Trophoblast cell (in vitro differentiated cells and primary cell): ENCODE measurements at regions not wholly inside any gene's neighbourhood (a gene's known extent, or its start where the extent isn't known, plus 50 kb on each side); places are given as distances from the start of the nearest gene placed in this dataset.
"Not testable (repeated sequence)": the region's sequence is repeated elsewhere in the genome, so short reads cannot be mapped to it uniquely, and the experiment has no call there.

Source experiments
- DNase-seq, 2 donors: peaks; one replicate each; pipeline ENCODE4 v3.0.0-alpha.2; 2016
- H2AFZ ChIP-seq: 2 replicates; pipeline ENCODE4 v1.6.1; 2013; ENCODE audit warnings: low read length, moderate library complexity, mild to moderate bottlenecking; ENCODE audit not compliant: insufficient read depth, poor library complexity
- H2AK5ac ChIP-seq: 2 replicates; pipeline ENCODE4 v1.6.1; 2013; ENCODE audit warnings: mild to moderate bottlenecking, low read length
- H2BK120ac ChIP-seq: 2 replicates; pipeline ENCODE4 v1.6.1; 2013; ENCODE audit warnings: low read length, mild to moderate bottlenecking, moderate library complexity; ENCODE audit not compliant: insufficient read depth, poor library complexity
- H2BK12ac ChIP-seq: 2 replicates; pipeline ENCODE4 v1.6.1; 2013; ENCODE audit warnings: mild to moderate bottlenecking, low read length, moderate library complexity
- H2BK5ac ChIP-seq: 2 replicates; pipeline ENCODE4 v1.6.1; 2013; ENCODE audit warnings: low read length, low read depth, moderate library complexity, mild to moderate bottlenecking; ENCODE audit not compliant: poor library complexity
- H3K14ac ChIP-seq: 2 replicates; pipeline ENCODE4 v1.6.1; 2013; ENCODE audit warnings: mild to moderate bottlenecking, low read length
- H3K18ac ChIP-seq: 2 replicates; pipeline ENCODE4 v1.6.1; 2013; ENCODE audit warnings: mild to moderate bottlenecking, low read length
- H3K23ac ChIP-seq: 2 replicates; pipeline ENCODE4 v1.6.1; 2013; ENCODE audit warnings: low read length
- H3K27ac ChIP-seq: 2 replicates; pipeline ENCODE4 v1.5.1; 2013; ENCODE audit warnings: low read depth, mild to moderate bottlenecking, inconsistent platforms, low read length, moderate library complexity
- H3K27me3 ChIP-seq: 2 replicates; pipeline ENCODE4 v1.6.1; 2013; ENCODE audit warnings: inconsistent platforms, mild to moderate bottlenecking, low read length, moderate library complexity; ENCODE audit not compliant: insufficient read depth
- H3K36me3 ChIP-seq, 2 experiments: 1 replicate in 1 of 2; 2 replicates in 1 of 2; pipeline ENCODE4 v1.6.1; 2013; ENCODE audit warnings: low read length in 2 of 2, mild to moderate bottlenecking in 2 of 2, moderate library complexity in 1 of 2; ENCODE audit not compliant: insufficient read depth in 2 of 2, control insufficient read depth in 1 of 2
- H3K4ac ChIP-seq: 2 replicates; pipeline ENCODE4 v1.6.1; 2013; ENCODE audit warnings: low read depth, mild to moderate bottlenecking, low read length, moderate library complexity
- H3K4me1 ChIP-seq, 2 experiments: 1 replicate in 1 of 2; 2 replicates in 1 of 2; pipeline ENCODE4 v1.6.1; 2013; ENCODE audit warnings: low read length in 2 of 2, mild to moderate bottlenecking in 2 of 2, moderate library complexity in 1 of 2; ENCODE audit not compliant: insufficient read depth in 2 of 2, control insufficient read depth in 1 of 2
- H3K4me2 ChIP-seq: 2 replicates; pipeline ENCODE4 v1.6.1; 2013; ENCODE audit warnings: inconsistent platforms, mild to moderate bottlenecking, low read length, moderate library complexity
- H3K4me3 ChIP-seq: 2 replicates; pipeline ENCODE4 v1.5.1; 2013; ENCODE audit warnings: mild to moderate bottlenecking, low read depth, low read length, inconsistent platforms
- H3K79me1 ChIP-seq: one replicate; pipeline ENCODE4 v1.6.1; 2013; ENCODE audit warnings: low read length
- H3K79me2 ChIP-seq: 2 replicates; pipeline ENCODE4 v1.6.1; 2013; ENCODE audit warnings: low read length, mild to moderate bottlenecking; ENCODE audit not compliant: control insufficient read depth, insufficient read depth, poor library complexity
- H3K9ac ChIP-seq: 2 replicates; pipeline ENCODE4 v1.6.1; 2013; ENCODE audit warnings: mild to moderate bottlenecking, low read length
- H3K9me3 ChIP-seq: 2 replicates; pipeline ENCODE4 v1.6.1; 2013; ENCODE audit warnings: low read depth, mild to moderate bottlenecking, control low read depth, inconsistent platforms, low read length; ENCODE audit not compliant: insufficient read depth
- H4K12ac ChIP-seq: 2 replicates; pipeline ENCODE4 v1.6.1; 2013; ENCODE audit warnings: low read depth, mild to moderate bottlenecking, low read length, moderate library complexity
- H4K8ac ChIP-seq: 2 replicates; pipeline ENCODE4 v1.6.1; 2013; ENCODE audit warnings: low read depth, mild to moderate bottlenecking, low read length, moderate library complexity
- H4K91ac ChIP-seq: one replicate; pipeline ENCODE4 v1.6.1; 2013; ENCODE audit warnings: low read depth, mild to moderate bottlenecking, low read length, moderate library complexity
- WGBS: extraction: QIAGEN DNeasy Blood & Tissue Kit; methylation state at CpG from one replicate; pipeline ENCODE4 v1.1.7; 2013; ENCODE audit warnings: missing lambda C conversion rate; ENCODE audit not compliant: insufficient read length, insufficient coverage; ENCODE audit errors: extremely low coverage; 5-methylcytosine and 5-hydroxymethylcytosine counted together

- H2BK5ac ChIP-seq, H4K91ac ChIP-seq, H3K4me2 ChIP-seq, H3K14ac ChIP-seq, H3K4ac ChIP-seq, H3K18ac ChIP-seq, H2BK12ac ChIP-seq, H3K4me3 ChIP-seq, H4K8ac ChIP-seq, H3K79me2 ChIP-seq, H3K27me3 ChIP-seq, H3K9ac ChIP-seq, H3K23ac ChIP-seq, DNase-seq, H2AK5ac ChIP-seq, H3K36me3 ChIP-seq, H3K27ac ChIP-seq, H3K79me1 ChIP-seq, H2AFZ ChIP-seq, H4K12ac ChIP-seq, H3K4me1 ChIP-seq, H2BK120ac ChIP-seq: not testable (repeated sequence)
- peaks cover 10% of the 10 kb centered on the region for H3K9me3 ChIP-seq
- no CpG with 5 or more reads among the region's 5 CpGs for WGBS
These were observed 2831.4 kb downstream of the RPIA start for GRCh38 chr2:91522877-91523276.

GRCh38 chr2:91523751-91524150 is 2832.3 kb downstream of the RPIA start:
- H3K36me3 ChIP-seq, H3K79me2 ChIP-seq, H4K12ac ChIP-seq, H2BK5ac ChIP-seq, H2AFZ ChIP-seq, H3K14ac ChIP-seq, H4K91ac ChIP-seq, H3K4me2 ChIP-seq, H2AK5ac ChIP-seq, H3K23ac ChIP-seq, DNase-seq, H3K27me3 ChIP-seq, H2BK120ac ChIP-seq, H3K4me1 ChIP-seq, H3K4ac ChIP-seq, H3K4me3 ChIP-seq, H3K79me1 ChIP-seq, H3K9ac ChIP-seq, H3K27ac ChIP-seq, H2BK12ac ChIP-seq, H3K18ac ChIP-seq, H4K8ac ChIP-seq: not testable (repeated sequence)
- peaks cover 13% of the 10 kb centered on the region for H3K9me3 ChIP-seq
- no CpG with 5 or more reads among the region's 3 CpGs for WGBS

GRCh38 chr2:91525587-91525986 is 2834.1 kb downstream of the RPIA start:
- H3K4me2 ChIP-seq, H3K4me1 ChIP-seq, H4K91ac ChIP-seq, H4K12ac ChIP-seq, H3K4ac ChIP-seq, H3K79me2 ChIP-seq, DNase-seq, H3K9ac ChIP-seq, H3K36me3 ChIP-seq, H3K79me1 ChIP-seq, H3K27ac ChIP-seq, H3K23ac ChIP-seq, H2AK5ac ChIP-seq, H2BK120ac ChIP-seq, H3K27me3 ChIP-seq, H4K8ac ChIP-seq, H3K18ac ChIP-seq, H3K4me3 ChIP-seq, H2BK5ac ChIP-seq, H3K14ac ChIP-seq, H2BK12ac ChIP-seq, H2AFZ ChIP-seq: not testable (repeated sequence)
- peaks cover 13% of the 10 kb centered on the region for H3K9me3 ChIP-seq
- WGBS, result no CpG with 5 or more reads among the region's 2 CpGs

GRCh38 chr2:91526083-91526482 is 2834.6 kb downstream of the RPIA start:
- not testable (repeated sequence) for H3K27me3 ChIP-seq, H3K4me2 ChIP-seq, DNase-seq, H3K36me3 ChIP-seq, H3K4me3 ChIP-seq, H4K8ac ChIP-seq, H4K12ac ChIP-seq, H2AFZ ChIP-seq, H2BK12ac ChIP-seq, H3K23ac ChIP-seq, H3K79me2 ChIP-seq, H3K9ac ChIP-seq, H3K27ac ChIP-seq, H3K4ac ChIP-seq, H3K18ac ChIP-seq, H2BK120ac ChIP-seq, H3K4me1 ChIP-seq, H2AK5ac ChIP-seq, H4K91ac ChIP-seq, H3K79me1 ChIP-seq, H3K14ac ChIP-seq, H2BK5ac ChIP-seq
- H3K9me3 ChIP-seq, result peaks cover 13% of the 10 kb centered on the region
- no CpG with 5 or more reads among the region's 5 CpGs for WGBS
